ENCODE measurements at regions not wholly inside any gene's neighbourhood (a gene's known extent, or its start where the extent isn't known, plus 50 kb on each side); places are given as distances from the start of the nearest gene placed in this dataset.

DNA sequence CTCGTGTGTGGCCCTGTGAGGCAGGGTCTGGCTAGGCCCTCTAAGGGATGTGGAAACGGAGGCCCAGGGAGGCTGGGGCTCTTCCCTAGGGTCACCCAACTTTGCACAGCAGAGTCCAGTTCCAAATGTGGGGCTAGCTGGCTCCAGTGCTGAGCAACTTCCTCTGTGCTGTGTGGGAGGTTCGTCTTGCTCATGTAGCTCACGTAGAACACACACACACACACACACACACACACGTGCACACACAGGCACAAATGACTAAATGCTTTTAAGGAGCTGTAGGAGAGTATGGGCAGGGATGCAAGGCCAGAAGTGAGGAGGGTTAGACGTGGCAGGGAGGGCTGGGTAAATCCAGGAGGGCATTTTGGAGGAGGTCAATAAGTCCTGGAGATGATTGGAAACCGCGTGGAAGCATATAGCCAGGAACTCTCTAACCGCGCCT lies 213.8 kb downstream of the RPLP1 start:
- TF ChIP-seq EZH2 (IDR thresholded peaks at IDR 0.05; ENCODE audit: low read length, missing control alignments): no peak
- TF ChIP-seq, protein P1, sequence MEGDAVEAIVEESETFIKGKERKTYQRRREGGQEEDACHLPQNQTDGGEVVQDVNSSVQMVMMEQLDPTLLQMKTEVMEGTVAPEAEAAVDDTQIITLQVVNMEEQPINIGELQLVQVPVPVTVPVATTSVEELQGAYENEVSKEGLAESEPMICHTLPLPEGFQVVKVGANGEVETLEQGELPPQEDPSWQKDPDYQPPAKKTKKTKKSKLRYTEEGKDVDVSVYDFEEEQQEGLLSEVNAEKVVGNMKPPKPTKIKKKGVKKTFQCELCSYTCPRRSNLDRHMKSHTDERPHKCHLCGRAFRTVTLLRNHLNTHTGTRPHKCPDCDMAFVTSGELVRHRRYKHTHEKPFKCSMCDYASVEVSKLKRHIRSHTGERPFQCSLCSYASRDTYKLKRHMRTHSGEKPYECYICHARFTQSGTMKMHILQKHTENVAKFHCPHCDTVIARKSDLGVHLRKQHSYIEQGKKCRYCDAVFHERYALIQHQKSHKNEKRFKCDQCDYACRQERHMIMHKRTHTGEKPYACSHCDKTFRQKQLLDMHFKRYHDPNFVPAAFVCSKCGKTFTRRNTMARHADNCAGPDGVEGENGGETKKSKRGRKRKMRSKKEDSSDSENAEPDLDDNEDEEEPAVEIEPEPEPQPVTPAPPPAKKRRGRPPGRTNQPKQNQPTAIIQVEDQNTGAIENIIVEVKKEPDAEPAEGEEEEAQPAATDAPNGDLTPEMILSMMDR (conservative IDR thresholded peaks at IDR 0.05 in 1 of 2, IDR thresholded peaks at IDR 0.05 in 1 of 2; ENCODE audit: low read depth in 1 of 2, low read length in 2 of 2): no peak
- peak; percentile 9 to 65 for DNase-seq (ENCODE audit: low read depth in 2 of 2)
- Histone ChIP-seq H3K9me3 (ENCODE audit: control insufficient read depth, insufficient read depth, low read depth, low read length) (no peaks in the 10 kb centered on the region), H3K36me3 (ENCODE audit: control insufficient read depth, insufficient read depth, low read length) (no peaks in the 10 kb centered on the region), H3K9ac (ENCODE audit: insufficient read depth, low read length) (no peak overlapping the region), H3K4me2 (ENCODE audit: extremely low read depth, insufficient read depth, low read length) (no peak overlapping the region), H4K20me1 (ENCODE audit: control insufficient read depth, extremely low read depth, insufficient read depth, low read length) (no peaks in the 10 kb centered on the region), H3K27me3 (ENCODE audit: control insufficient read depth, insufficient read depth, low read length) (no peaks in the 10 kb centered on the region), H3K79me2 (ENCODE audit: control insufficient read depth, insufficient read depth, low read length) (no peaks in the 10 kb centered on the region), H3K4me3 (replicated peaks in 1 of 4; ENCODE audit: control extremely low read depth in 1 of 4, insufficient read depth in 1 of 4, low read depth in 3 of 4, low read length in 4 of 4) (no peak overlapping the region), H3K27ac (ENCODE audit: insufficient read depth, low read length) (no peak overlapping the region), H2AFZ (ENCODE audit: low read length) (no peak overlapping the region), H3K4me1 (ENCODE audit: control insufficient read depth, extremely low read depth, insufficient read depth, low read length) (no peaks in the 10 kb centered on the region)

DNA sequence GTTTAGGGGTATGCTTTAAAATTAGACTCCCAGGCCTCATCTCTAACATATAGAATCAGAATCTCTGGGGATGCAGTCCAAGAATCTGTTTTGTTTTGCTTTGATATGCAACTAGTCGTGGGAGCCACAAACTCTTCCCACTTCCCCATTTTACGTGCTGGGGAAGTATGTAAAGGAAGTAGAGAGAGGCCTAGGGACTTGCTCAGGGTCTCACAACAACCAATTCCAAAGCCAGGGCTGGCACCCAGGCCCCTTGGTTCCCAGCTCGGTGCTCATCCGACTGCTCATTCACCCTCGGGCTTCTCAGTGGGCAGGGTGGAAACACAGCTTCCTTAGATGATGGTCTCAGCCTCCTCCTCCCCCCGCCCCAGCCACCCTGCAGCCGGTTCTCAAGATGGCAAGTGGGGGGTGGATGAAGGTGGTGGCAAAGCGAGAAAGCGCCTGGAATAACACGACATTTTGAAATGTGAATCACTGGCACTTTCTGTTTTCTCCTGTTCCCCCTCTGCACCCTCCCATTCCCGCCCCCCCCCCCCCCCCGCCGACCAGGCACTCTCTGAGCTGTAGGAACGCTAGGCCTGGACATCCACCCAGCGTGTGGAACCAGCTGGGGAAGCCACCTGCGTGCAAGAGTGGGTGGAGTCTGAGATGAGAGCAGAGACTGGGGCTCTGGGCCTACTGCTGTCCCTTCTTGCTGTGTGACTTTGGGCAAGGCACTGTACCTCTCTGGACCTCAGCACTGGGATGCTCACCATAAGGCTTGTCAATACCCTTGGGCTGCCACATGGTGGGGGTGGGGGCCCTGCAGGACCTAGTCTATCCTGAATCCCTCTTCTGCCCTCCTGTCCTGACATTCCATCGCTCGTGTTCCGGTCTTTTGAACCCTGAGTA lies 214.5 kb downstream of the RPLP1 start:
- no peak overlapping the region for H3K4me3 ChIP-seq (replicated peaks in 1 of 4; ENCODE audit: control extremely low read depth in 1 of 4, insufficient read depth in 1 of 4, low read depth in 3 of 4, low read length in 4 of 4)
- no peaks in the 10 kb centered on the region for H3K79me2 ChIP-seq (ENCODE audit: control insufficient read depth, insufficient read depth, low read length)
- H3K36me3 ChIP-seq (ENCODE audit: control insufficient read depth, insufficient read depth, low read length): no peaks in the 10 kb centered on the region
- no peak overlapping the region for H2AFZ ChIP-seq (ENCODE audit: low read length)
- no peak for DNase-seq (ENCODE audit: low read depth in 2 of 2)
- no peaks in the 10 kb centered on the region for H3K4me1 ChIP-seq (ENCODE audit: control insufficient read depth, extremely low read depth, insufficient read depth, low read length)
- no peak overlapping the region for H3K4me2 ChIP-seq (ENCODE audit: extremely low read depth, insufficient read depth, low read length)
- no peaks in the 10 kb centered on the region for H3K9me3 ChIP-seq (ENCODE audit: control insufficient read depth, insufficient read depth, low read depth, low read length)
- no peaks in the 10 kb centered on the region for H4K20me1 ChIP-seq (ENCODE audit: control insufficient read depth, extremely low read depth, insufficient read depth, low read length)
- no peak for TF ChIP-seq EZH2 (IDR thresholded peaks at IDR 0.05; ENCODE audit: low read length, missing control alignments)
- TF ChIP-seq, protein P1 (conservative IDR thresholded peaks at IDR 0.05 in 1 of 2, IDR thresholded peaks at IDR 0.05 in 1 of 2; ENCODE audit: low read depth in 1 of 2, low read length in 2 of 2): no peak
- no peak overlapping the region for H3K9ac ChIP-seq (ENCODE audit: insufficient read depth, low read length)
- H3K27me3 ChIP-seq (ENCODE audit: control insufficient read depth, insufficient read depth, low read length): no peaks in the 10 kb centered on the region
- no peak overlapping the region for H3K27ac ChIP-seq (ENCODE audit: insufficient read depth, low read length)

DNA sequence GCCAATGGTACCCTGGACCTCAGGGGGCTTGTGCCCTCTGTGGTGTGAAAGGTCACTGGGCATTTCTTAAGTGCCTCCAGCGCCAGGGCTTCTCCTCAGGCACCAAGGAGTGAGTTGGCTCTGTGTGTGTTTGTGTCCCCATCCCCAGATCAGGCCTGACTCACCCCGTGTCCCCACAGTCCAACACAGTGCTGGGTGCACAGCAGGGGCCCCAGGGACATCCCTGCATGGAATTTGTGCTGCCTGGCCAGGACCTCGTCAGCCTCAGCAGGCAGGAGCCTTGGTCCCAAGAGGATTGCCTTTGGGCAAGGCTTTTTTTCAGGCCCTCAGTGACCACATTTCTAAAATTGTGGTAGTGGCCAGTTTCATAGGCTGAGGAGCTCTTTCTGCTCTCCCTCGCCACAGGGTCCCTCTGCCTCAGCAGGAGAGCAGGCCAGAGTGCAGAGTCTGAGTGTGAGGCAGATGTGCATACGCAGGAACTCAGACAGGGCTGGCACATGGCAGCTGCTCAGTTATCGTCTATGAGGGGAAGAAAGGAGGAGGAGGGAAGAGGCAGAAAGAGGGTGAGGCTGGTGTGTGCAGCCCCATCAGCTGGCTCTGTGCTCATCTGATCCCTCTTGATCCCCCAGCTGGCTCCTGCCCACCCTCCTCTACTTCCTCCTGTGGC lies 215.6 kb downstream of the RPLP1 start:
- Histone ChIP-seq H3K9ac (ENCODE audit: insufficient read depth, low read length) (no peak overlapping the region), H3K79me2 (ENCODE audit: control insufficient read depth, insufficient read depth, low read length) (no peaks in the 10 kb centered on the region), H2AFZ (ENCODE audit: low read length) (no peak overlapping the region), H3K36me3 (ENCODE audit: control insufficient read depth, insufficient read depth, low read length) (no peaks in the 10 kb centered on the region), H4K20me1 (ENCODE audit: control insufficient read depth, extremely low read depth, insufficient read depth, low read length) (no peaks in the 10 kb centered on the region), H3K27ac (ENCODE audit: insufficient read depth, low read length) (no peak overlapping the region), H3K9me3 (ENCODE audit: control insufficient read depth, insufficient read depth, low read depth, low read length) (no peaks in the 10 kb centered on the region), H3K4me1 (ENCODE audit: control insufficient read depth, extremely low read depth, insufficient read depth, low read length) (no peaks in the 10 kb centered on the region), H3K4me2 (ENCODE audit: extremely low read depth, insufficient read depth, low read length) (no peak overlapping the region), H3K27me3 (ENCODE audit: control insufficient read depth, insufficient read depth, low read length) (no peaks in the 10 kb centered on the region), H3K4me3 (replicated peaks in 1 of 4; ENCODE audit: control extremely low read depth in 1 of 4, insufficient read depth in 1 of 4, low read depth in 3 of 4, low read length in 4 of 4) (no peak overlapping the region)
- no peak for DNase-seq (ENCODE audit: low read depth in 2 of 2)
- TF ChIP-seq, protein P1 (conservative IDR thresholded peaks at IDR 0.05 in 1 of 2, IDR thresholded peaks at IDR 0.05 in 1 of 2; ENCODE audit: low read depth in 1 of 2, low read length in 2 of 2): no peak
- no peak for TF ChIP-seq EZH2 (IDR thresholded peaks at IDR 0.05; ENCODE audit: low read length, missing control alignments)
